Hypothalamus (tissue), 51 donors: ENCODE measurements at regions not wholly inside any gene's neighbourhood (a gene's known extent, or its start where the extent isn't known, plus 50 kb on each side); places are given as distances from the start of the nearest gene placed in this dataset.

ENCODE experiments used
- DNase-seq, 51 donors: peaks; one replicate each; lab custom pipeline; 2025; lab: John Stamatoyannopoulos, UW

DNA sequence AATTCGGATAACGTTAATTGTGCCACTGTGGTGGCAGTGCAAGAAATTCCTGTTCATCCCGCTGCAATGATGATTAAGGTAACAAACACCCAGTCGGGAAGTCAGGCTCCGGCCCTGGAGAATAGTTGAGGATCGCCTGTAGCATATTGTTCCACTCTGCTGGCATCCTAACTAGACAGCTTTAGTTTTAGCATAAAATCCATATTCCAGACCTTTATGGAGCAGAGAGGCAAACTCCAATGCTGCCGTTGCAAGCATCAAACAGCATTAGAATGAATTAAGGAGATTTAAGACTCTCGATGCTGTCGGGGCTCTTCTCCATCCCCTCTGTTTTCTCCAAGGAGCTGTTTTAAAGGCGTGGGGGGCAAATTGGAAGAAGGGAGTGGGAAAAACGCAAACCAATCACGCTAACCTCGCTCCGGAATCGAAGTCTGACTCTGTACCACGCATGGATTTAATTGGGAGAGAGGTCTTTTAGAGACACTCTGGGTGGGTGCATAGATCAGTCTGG lies 660.4 kb downstream of the VRK1 start:
- no peak for DNase-seq

DNA sequence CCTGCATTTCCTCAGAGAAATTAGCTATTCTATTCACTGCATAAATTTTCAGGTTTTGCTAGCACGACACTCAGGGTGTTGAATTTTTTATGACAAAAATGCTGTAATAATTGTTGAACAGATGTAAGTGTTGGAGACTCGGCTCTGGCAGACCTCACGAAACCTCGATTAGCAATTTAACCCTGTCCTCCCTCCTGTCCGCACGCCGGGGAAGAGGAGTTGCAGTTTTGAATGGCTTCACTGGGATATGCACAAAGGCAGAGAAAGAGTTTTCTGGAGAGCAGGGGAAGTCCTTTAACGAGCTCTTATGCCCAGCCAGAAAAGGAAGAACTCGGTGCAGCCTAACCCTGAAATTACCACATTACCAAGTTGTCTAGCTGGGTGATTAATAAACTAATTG lies 661.1 kb downstream of the VRK1 start:
- peak in 1 of 51 donors; percentile 31 for DNase-seq

DNA sequence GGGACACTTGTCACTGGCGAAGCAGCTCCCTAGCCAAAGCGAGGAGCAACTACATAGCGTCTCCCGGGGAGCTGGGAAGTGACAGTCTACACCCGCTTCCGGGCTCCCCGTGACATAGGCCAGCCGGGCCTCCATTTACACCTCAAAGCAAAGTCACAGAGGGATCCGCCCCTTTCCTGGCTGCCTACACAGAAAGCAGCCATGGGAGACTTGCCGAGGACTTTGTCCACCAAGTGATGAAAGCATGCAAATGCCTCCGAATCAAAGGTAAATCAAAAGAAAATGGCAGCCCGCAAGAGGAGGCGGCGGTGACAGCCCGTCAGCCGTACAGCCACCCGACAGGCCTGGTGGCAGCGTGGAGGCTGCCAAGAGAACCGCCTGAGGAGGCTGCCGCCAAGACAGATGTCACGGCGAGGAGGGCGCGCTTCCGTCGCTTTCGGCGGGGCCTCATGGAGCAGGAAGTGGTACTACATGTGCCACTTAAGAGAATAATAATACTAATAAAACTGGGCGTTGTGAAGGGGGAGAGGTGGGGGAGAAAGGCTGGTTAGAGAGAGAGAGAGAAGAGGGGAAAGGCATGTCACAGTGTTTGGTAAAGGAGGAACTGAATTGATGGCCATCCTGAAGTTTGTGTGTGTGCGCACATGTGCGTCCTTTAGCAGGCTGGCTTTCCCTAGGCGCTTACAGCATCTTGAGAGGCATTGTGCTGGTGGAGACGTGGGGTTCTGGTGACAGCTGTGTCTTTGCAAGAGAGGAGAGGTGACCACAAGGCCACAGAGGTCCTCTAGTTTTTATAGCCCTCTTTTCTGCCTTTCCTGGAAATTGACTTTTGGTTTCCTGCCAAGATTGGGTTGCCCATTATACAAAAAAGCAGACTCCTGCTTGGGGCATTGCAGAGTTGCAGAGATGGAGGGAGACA lies 661.7 kb downstream of the VRK1 start:
- DNase-seq, result peak in 16 of 51 donors; percentile 4 to 37 (median 16)

DNA sequence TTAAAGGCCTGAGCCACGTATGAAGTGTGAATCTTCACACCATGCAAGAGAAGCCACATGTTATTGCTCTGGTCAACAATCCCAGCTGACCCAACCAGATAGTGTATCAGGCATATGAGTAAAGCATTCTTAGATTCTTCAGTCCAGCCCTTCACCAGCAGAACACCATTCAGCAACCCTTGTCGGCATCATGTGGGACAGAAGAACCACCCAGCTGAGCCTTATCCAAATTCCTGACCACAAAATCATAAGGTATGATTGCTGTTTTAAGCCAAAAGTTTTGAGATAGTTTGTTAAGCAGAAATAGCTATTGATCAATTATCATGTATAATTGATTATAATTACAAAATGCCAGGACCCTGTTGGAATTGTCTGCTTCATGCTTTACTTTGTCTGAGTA lies 664.9 kb downstream of the VRK1 start:
- no peak for DNase-seq

DNA sequence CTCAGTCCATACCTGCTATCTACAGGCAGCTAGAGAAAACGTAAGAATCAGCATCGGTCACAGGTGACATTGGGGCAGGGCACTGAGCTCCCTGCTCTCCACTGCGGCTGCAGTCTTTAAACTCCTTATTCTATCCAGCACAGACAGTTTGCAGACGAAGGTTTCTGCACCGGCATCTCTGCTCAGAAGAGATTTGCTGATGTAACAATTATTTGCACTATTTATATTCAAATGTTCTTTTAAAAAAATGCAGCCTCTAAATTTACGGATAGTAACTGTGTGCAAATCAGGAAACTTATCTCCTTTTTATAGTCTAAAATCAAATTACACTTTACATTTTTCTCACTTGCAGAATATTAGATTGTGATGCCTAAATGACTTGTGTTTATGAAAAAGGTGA lies 671.0 kb downstream of the VRK1 start:
- no peak for DNase-seq

DNA sequence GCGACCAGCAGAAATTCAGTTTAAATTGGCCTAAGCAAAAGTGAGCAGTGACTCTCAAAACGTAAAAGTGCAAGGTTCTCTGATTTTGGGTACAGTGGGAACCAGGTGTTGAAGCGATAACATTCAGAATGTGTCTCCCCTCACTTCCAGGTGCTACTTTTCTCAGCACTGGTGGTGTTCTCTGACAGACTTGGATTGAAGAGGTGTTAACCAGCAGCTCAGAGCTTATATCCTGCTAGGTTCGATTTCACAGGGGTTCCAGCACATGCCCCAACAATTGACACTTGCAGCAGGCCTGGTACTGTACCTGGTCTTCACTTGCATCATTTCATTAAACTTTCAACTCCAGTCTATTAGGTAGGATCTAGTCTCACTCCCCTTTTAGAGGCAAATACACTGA lies 680.2 kb downstream of the VRK1 start:
- DNase-seq, result no peak

DNA sequence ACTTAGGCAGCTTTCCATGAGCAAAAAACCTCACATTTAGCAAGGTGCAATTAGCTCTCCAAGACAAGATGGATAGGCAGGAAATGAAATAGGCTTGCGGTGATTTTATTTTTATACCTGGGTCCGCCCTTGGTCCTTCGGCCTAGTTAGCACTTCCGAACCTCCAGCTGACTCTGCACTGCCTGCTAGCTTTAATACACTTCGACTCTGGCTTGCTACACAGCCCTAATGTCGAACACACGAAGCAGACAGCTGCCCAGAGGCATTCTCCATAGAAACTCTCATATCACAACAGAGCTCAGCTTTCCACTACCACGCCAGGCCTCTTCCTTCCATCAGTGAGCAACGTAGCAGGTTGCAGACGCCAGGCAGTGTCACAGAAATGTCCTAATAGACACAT lies 688.0 kb downstream of the VRK1 start:
- no peak for DNase-seq

DNA sequence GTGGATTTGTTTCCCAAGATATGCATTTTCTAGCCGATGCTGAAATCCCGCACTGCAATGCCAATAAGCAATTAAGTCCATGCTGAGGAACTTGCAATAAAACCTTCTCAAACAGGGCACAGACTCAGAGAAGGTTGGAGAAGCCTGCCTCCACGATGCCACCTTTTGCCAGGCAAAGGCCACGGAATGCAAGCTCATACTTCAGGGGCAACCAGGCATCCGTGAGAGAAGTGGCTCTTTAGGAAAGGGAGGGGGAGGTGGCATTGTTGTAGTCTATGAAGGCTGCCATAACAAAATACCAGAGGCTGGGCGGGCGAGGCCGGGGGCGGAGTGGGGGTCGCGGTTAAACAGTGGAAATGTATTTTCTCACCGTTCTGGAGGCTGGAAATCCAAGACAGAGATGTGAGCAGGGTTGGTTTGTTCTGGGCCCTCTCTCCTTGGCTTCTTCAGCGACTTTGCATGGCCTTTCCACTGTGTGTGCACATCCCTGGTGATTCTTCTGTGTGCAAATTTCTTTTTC lies 689.5 kb downstream of the VRK1 start:
- DNase-seq, result no peak

DNA sequence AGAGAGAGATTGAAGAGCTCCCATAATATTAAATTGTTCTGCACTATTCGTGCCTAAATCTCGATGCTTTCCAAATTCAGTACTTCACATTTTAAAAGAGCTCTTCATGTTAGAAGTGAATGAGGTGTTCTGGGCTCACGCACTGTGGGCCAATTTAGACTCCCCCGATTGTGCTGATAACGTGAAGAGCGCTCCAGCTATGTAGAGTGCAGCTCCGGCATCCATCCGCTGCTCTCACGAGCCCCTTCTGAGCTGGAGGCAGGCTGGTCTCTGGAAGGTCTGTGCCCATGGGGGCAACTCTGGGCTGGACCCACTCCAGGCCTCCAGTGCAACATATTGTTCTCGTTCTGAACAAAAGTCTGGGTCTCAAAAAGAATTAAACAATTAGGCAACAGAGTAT lies 692.6 kb downstream of the VRK1 start:
- DNase-seq, result no peak

DNA sequence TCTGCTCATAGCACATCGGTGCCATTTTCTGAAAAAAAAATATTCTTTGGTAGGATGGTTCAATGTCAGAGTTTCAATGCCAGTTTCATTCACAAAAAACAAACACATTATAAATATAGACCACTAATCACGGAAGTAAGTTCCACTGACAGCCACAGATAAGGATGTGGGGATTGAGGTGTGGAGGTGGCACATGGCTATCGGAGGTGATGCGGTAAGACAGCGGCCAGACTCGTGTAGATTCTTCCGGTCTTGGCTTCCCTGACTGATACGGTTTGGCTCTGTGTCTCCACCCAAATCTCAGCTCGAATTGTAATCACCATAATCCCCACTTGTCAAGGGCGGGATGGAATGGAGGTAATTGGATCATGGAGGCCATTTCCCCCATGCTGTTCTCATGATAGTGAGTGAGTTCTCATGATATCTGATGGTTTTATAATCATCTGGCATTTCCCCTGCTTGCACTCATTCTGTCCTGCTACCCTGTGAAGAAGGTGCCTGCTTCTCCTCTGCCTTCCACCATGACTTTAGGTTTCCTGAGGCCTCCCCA lies 693.4 kb downstream of the VRK1 start:
- no peak for DNase-seq

DNA sequence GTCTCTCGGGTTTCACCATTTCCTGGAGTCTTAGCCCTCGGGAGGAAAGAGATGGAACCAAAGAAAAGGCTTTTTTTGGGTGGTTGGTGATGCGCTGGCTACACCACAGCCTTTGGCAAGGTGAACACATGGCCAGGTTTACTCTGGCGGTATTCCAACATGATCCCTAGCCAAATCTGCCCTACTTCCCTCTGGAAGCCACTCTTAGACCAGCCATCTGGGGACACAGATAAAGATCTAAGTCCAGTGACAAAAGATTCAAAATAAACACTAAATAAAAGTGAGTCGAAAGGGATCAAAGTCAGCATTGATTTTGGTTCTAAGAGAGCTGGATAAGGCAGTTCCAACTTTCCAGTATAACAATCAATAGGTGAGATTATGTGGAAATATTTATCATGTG lies 694.5 kb downstream of the VRK1 start:
- DNase-seq, result no peak

DNA sequence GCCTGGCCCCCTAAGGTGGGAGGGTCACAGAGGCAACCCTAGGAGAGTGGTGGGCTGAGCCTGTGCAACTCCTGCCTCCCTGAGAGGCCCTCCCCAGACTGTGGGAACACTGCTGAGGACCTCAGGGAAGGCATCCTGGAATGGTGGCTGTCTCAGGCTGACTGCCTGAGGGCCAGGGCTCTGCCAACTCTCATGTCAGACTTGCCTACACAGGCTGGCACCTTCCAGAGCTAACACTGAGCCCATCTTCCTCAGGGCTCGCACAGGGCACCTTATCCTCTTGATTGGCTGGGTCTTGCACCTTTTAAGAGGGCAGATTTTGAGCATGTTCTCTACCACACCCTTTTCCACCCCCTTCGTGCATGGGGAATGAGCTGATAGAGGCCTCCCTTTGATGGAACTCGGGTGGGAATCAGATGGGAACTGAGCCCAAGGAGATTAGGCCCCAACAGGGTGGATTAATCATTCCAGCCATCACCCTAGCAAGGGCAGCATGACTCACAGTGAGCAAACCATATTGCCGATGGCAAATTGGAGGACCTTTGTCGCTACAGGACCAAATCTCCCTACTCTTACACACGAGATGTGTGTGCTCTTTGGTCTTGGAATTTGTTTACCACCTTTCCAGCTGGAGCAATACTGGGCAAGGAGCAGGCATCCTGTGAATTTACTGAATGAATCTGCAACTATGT lies 702.8 kb downstream of the VRK1 start:
- no peak for DNase-seq

DNA sequence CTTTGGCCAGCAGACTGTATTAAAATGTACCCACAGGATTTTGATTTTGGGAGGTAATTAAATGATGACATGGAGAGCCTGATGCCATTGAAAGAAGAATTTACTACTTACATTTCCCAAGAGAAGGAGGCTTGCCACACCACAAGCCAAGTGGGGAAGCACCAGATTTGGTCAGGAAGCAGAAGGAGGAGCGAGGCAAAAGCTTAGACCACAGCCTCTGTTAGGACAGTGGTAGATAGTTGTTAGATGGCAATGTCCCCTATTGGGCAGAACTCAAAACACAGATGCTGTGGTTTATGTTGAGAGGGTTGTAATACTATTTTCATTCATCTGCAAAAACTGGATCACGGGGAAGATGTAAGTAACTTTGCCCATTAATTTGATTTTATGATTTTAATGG lies 709.4 kb downstream of the VRK1 start:
- no peak for DNase-seq

DNA sequence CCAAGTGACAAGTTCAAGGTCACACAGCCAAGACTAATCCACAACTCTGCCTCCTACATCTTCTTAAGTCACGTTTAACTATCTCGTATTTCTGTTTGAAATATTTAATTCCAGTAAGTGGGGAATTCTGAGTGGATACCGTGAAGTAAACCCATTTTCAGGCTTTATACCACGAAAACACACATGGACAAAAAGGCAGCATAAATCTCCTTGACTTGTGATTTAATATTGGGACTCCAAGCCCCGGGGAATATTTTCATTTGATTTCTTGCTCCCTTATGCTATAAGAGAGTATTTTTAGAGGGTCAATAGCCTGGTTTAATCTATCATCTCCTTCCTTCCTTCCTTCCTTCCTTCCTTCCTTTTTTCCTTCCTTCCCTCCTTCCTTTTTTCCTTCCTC lies 716.7 kb downstream of the VRK1 start:
- no peak for DNase-seq

DNA sequence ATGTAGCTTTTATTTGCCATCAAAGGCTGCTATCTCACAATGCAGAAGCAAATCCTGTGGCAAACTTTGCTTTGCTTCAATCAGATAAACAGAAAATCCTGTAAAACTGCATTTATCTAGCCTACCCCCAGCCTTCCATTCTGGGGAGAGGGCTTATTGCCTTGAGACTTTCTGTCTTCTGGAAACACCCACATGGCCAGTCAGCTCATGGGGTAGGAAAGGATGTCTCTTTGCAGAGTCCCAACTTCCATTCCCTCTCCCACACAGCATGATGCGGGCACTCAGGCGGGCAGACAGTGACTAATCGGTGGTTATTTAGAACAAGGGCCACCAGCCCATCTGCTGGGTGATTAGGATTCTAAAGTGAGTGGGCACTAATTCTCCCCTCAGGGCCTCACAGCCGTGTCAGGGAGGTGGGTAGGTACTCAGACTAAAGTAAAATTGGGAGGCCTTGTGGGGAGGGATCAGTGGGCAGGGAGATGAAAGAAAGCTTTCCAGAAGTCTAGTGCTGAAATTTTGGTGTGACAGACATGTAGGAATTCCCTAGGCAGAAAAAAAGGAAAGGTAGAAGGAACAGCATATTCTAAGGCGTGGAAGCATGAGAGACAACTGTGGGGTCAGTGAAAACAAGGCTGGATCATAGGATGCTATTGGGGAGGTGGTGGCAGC lies 720.5 kb downstream of the VRK1 start:
- DNase-seq, result peak in 1 of 51 donors; percentile 39

DNA sequence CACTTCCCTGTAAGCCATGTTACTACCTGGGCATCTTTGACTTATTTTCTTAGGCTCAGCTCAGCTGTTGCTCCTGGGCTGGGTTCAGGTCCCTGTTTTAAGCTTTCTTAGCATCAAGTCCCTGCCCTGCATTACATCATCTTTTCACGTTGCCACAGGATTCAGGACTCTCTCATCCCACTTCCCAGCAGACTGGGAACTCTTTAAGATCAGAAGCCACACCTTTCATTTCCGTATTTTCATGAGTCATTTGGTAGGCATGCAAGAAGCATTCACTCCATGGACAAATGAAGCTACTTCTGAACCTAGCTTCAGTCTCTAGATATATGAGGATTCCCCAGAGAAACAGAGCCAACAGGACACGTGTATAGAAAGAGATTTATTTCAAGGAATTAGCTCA lies 726.8 kb downstream of the VRK1 start:
- no peak for DNase-seq

DNA sequence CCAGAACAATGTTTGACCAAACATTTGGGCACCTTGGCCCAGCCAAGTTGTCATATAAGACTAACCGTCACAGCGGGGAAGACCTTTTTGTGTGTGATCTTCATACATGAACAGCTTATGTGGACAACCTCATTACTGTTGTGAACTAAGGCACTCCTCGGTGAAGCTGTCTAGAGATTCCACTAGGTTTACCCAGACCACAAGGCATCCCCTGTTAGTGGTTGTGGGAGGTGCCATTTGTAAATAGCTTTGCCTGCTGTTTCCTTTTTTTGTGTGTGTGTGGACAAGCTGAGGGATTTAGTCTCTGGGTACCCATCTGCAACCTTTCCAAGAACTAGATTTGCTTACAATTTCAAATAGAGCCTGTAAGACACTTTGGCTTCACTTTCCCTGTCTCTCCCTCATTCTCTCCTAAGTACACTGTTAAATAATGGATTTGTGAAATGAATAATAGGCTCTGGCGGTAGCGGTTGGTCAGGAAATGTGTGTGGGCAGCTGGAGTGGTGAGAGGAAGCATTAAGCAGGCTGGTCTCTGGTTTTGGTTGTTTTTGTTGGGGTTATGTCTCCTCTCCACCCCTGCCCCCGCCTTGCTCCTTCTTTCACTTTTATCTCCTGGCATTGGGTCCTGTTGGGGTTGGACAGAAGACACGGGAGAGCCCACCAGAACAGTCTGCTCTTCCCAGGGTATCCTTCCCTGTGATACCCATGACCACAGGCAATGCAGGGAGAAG lies 727.6 kb downstream of the VRK1 start:
- no peak for DNase-seq

DNA sequence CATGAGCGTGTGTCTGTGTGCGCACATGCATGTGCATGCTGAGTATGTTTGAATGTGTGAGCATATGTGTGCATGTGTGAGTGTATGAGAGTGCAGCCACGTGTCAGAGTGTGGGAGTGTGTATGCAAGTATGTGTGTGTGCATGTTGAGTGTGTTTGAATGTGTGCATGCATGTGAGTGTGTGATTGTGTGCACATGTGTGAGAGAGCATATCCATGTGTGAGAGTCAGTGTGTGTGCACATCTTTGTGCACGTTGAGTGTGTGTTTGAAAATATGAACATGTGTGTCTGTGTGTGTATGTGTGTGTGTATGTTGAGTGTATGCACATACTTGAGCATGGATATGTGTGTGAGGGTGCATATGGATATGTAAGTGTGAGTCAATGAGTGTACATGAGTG lies 730.8 kb downstream of the VRK1 start:
- no peak for DNase-seq

DNA sequence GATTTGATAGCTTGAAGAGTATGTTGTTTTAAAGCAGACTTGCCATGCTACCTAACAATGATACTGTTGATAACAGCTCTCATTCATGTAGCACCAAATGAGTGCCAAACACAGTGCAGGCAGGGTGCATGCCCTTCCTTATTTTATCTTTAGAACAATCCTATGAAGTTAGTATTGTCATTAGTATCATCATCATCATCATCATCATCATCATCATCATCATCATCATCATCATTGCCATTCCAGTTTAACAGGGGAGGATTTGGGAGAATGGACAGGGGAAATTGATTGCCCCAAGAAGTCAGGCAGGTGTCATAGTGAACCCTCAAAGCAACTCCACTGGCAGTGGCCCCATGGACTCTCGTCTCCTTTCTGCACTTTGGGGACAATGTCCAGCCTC lies 734.9 kb downstream of the VRK1 start:
- DNase-seq, result no peak

DNA sequence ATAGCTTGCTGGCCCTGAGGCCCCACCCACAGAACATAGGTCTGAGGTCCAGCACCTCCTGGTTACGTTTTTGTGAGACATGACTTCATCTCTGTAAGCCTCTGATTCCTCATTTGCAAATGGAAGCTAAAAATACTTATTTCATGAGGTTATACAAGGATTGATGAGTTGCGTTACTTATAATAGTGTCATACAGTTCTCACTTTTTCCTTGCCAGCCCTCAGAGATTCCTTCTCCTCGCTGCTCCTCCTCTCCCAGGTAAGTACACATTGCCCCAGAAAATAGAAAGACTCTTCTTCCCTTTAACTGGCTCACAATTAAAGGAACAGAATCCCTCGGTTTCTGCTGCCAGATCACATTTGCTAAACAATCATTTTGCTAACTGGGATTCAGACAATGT lies 739.2 kb downstream of the VRK1 start:
- DNase-seq, result no peak
